ENCODE measurements at regions not wholly inside any gene's neighbourhood (a gene's known extent, or its start where the extent isn't known, plus 50 kb on each side); places are given as distances from the start of the nearest gene placed in this dataset.

DNA sequence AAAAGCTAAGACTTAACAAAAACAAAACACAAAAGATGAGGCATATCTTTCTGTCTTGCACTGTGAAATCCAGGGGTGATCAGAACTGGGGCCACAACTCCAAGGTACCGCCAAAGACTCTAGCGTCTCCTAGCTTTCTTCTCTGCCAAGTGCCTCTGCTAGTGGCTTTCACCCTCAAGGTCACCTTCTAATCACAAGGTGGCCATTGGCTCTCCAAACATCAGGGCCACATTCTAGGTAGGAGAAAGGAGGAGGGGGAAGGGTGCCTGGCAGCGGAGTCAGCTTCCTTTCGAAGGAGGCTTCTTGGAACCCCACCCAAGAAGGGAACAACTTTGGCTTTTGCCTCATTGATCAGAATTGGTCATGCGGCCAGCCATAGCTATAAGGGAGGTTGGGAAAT lies 168.8 kb upstream of the SMAD3 start:
- TF ChIP-seq POLR2A (IDR thresholded peaks at IDR 0.05) (no peak), POLR2AphosphoS5 (IDR thresholded peaks at IDR 0.05) (no peak)
- TF ChIP-seq, protein P1, sequence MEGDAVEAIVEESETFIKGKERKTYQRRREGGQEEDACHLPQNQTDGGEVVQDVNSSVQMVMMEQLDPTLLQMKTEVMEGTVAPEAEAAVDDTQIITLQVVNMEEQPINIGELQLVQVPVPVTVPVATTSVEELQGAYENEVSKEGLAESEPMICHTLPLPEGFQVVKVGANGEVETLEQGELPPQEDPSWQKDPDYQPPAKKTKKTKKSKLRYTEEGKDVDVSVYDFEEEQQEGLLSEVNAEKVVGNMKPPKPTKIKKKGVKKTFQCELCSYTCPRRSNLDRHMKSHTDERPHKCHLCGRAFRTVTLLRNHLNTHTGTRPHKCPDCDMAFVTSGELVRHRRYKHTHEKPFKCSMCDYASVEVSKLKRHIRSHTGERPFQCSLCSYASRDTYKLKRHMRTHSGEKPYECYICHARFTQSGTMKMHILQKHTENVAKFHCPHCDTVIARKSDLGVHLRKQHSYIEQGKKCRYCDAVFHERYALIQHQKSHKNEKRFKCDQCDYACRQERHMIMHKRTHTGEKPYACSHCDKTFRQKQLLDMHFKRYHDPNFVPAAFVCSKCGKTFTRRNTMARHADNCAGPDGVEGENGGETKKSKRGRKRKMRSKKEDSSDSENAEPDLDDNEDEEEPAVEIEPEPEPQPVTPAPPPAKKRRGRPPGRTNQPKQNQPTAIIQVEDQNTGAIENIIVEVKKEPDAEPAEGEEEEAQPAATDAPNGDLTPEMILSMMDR (IDR thresholded peaks at IDR 0.05 in 8 of 11, conservative IDR thresholded peaks at IDR 0.05 in 3 of 11): no peak
- Histone ChIP-seq H3K4me3 (no peak overlapping the region), H3K27ac (no peak overlapping the region), H3K27me3 (replicated peaks in 1 of 7) (no peaks in the 10 kb centered on the region), H3K36me3 (no peaks in the 10 kb centered on the region), H3K9me3 (no peaks in the 10 kb centered on the region), H3K4me1 (no peaks in the 10 kb centered on the region)
- no peak for DNase-seq
- intact Hi-C loops (cut with DNase I; ENCODE audit: low total_unique reads): no loop called here
- 89 to 96% (median 91%) methylated on average over 5 of the region's 5 CpGs for WGBS, 5 donors

DNA sequence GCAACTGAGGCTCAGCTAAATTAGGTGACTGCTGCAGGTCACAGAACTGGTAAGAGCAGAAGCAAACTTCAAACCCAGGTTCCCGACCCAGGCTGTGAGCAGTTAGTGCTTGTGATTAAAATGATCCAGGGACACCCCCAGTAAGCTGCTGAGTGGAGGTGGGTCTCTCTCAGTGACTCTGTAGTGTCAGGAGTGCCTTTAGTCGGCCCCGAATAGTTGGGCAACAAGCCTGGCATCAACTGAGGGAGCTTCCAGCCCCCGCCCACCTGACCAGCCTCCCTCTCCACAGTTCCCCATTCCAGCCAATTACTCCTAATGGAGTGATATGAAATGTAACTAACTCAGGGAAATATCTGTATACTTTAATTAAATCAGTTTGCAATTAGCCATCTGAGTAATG lies 168.0 kb upstream of the SMAD3 start:
- intact Hi-C loops (cut with DNase I; ENCODE audit: low total_unique reads): no loop called here
- H3K4me1 ChIP-seq: no peaks in the 10 kb centered on the region
- DNase-seq: no peak

DNA sequence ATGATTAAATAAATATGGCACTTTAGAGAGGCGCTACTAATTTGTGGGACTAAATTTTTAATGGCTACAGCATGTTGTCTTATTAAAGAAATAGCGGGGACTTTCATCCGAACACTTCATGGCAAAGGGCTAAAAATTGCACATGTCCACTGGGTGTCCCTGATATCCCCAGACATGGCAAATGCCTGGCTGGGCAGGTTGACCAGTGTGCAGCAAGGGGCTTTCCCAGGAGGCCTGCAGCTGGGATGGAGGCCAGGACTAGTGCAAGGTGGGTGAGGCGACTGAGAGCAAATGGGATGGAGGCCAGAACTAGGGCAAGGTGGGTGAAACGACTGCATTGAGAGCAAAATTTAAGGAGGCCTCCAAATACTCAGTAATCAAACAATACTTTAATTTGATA lies 167.4 kb upstream of the SMAD3 start:
- H3K36me3 ChIP-seq: no peaks in the 10 kb centered on the region
- no peak for TF ChIP-seq POLR2AphosphoS5 (IDR thresholded peaks at IDR 0.05)
- no peak for DNase-seq
- intact Hi-C loops (cut with DNase I; ENCODE audit: low total_unique reads): no loop called here
- no peaks in the 10 kb centered on the region for H3K4me1 ChIP-seq
- no peaks in the 10 kb centered on the region for H3K9me3 ChIP-seq
- no peak overlapping the region for H3K27ac ChIP-seq
- no peak overlapping the region for H3K4me3 ChIP-seq
- 86 to 94% (median 93%) methylated on average over 5 of the region's 5 CpGs for WGBS, 5 donors
- no peaks in the 10 kb centered on the region for H3K27me3 ChIP-seq (replicated peaks in 1 of 7)

More for the DNA sequence above, 168.0 kb upstream of the SMAD3 start:
- H3K9me3 ChIP-seq: no peaks in the 10 kb centered on the region
- no peak overlapping the region for H3K4me3 ChIP-seq
- TF ChIP-seq, protein P1 (IDR thresholded peaks at IDR 0.05 in 8 of 11, conservative IDR thresholded peaks at IDR 0.05 in 3 of 11): no peak
- no peak for TF ChIP-seq POLR2A (IDR thresholded peaks at IDR 0.05)
- no peak for TF ChIP-seq POLR2AphosphoS5 (IDR thresholded peaks at IDR 0.05)
- H3K27ac ChIP-seq: no peak overlapping the region
- WGBS, 5 donors: 65 to 89% (median 72%) methylated on average over 4 of the region's 4 CpGs
- H3K36me3 ChIP-seq: no peaks in the 10 kb centered on the region
- no peaks in the 10 kb centered on the region for H3K27me3 ChIP-seq (replicated peaks in 1 of 7)

DNA sequence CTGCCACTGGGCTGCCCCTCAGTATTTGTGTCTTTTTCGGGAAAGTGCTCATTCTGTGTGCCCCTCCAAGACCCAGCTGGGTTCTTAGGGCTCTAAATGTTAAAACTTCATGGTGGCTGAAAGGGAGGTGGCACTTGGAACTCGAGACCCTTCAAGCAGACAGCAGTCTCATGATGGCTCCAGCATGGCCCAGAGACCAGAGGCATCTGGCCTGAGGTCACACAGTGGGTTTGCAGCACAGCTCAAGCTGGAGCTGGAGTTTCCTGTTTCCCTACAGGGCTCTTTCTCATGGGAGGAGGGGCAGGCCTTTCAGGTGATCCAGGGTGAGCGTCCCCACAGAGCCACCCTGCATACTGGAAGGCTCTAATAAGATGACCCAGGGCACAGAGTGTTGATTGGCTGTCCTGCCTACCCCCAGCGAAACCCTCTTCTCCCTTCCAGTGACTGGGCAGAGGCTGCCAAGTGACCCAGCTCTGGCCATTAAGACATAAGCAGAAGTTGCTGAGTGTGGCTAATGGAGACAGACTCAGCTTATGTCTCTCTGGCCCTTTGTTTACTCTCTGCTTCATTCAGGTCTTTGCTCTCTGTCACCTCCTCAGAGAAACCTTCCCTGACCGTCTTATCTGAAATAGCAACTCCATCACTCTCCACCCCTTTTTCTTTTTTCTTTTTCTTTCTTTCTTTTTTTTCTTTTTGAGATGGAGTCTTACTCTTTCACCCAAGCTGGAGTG lies 166.6 kb upstream of the SMAD3 start:
- Histone ChIP-seq H3K27ac (no peak overlapping the region), H3K36me3 (no peaks in the 10 kb centered on the region), H3K4me3 (no peak overlapping the region), H3K4me1 (peaks cover 0 to 4% (median 0%) of the 10 kb centered on the region in 6 donors), H3K27me3 (replicated peaks in 1 of 7) (no peaks in the 10 kb centered on the region), H3K9me3 (no peaks in the 10 kb centered on the region)
- WGBS, 5 donors: 80 to 92% (median 87%) methylated on average over 5 of the region's 5 CpGs
- intact Hi-C loops (cut with DNase I; ENCODE audit: low total_unique reads): no loop called here
- no peak for DNase-seq
- TF ChIP-seq POLR2A (IDR thresholded peaks at IDR 0.05) (no peak), POLR2AphosphoS5 (IDR thresholded peaks at IDR 0.05) (no peak)
- TF ChIP-seq, protein P1 (IDR thresholded peaks at IDR 0.05 in 8 of 11, conservative IDR thresholded peaks at IDR 0.05 in 3 of 11): no peak

All from spleen (tissue), 11 donors.